Upper lobe of right lung (tissue), 1 donor: ENCODE measurements at regions not wholly inside any gene's neighbourhood (a gene's known extent, or its start where the extent isn't known, plus 50 kb on each side); places are given as distances from the start of the nearest gene placed in this dataset.
A peak's percentile ranks its signal among the peaks of the same experiment; 100 is the strongest.

Experiments used
- ATAC-seq: fragments of 200-7000 bp; cut with Tn5 transposase; one replicate; pipeline ENCODE4 v1.9.1; 2020; ENCODE audit warnings: mild to moderate bottlenecking, moderate library complexity
- DNase-seq: peaks from one replicate; pipeline ENCODE4 v3.0.0-alpha.2; 2020
- H3K27ac ChIP-seq: fragments of 200-600 bp; one replicate; pipeline ENCODE4 v1.8.0; 2022
- H3K27me3 ChIP-seq: fragments of 200-600 bp; one replicate; pipeline ENCODE4 v1.8.0; 2022; ENCODE audit warnings: mild to moderate bottlenecking
- H3K36me3 ChIP-seq: fragments of 200-600 bp; one replicate; pipeline ENCODE4 v1.8.0; 2022
- H3K4me1 ChIP-seq: fragments of 200-600 bp; one replicate; pipeline ENCODE4 v1.8.0; 2022
- H3K4me3 ChIP-seq: fragments of 200-600 bp; one replicate; pipeline ENCODE4 v1.8.0; 2022; ENCODE audit warnings: mild to moderate bottlenecking
- H3K9me3 ChIP-seq: fragments of 200-600 bp; one replicate; pipeline ENCODE4 v1.8.0; 2022
- intact Hi-C: fragments of 100-400 bp; cut with DNase I; formaldehyde crosslinking; loops from one replicate; pipeline ENCODE4 v1.11.0; 2022
- TF ChIP-seq, protein P1 (sequence below): fragments of 200-600 bp; IDR thresholded peaks from one replicate; pipeline ENCODE4 v1.8.0; 2022; ENCODE audit warnings: antibody characterized with exemption
- donor health status: DM: no; HTN: yes; CAD: no; lungs with severe emphysema.

DNA sequence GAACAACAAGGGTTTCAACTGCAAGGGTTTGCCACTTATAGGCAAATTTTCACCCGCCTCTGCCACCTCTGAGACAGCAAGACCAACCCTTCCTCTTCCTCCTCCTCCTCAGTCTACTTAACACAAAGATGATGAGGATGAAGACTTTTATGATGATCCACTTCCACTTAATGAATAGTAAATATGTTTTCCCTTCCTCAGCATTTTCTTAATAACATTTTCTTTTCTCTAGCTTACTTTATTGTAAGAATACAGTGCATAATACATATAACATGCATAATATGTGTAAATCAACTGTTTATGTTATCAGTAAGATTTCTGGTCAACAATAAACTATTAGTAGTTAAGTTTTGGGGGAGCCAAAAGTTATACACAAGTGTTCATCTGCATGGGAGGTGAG, 77.4 kb downstream of the KLF15 start:
- TF ChIP-seq, protein P1, sequence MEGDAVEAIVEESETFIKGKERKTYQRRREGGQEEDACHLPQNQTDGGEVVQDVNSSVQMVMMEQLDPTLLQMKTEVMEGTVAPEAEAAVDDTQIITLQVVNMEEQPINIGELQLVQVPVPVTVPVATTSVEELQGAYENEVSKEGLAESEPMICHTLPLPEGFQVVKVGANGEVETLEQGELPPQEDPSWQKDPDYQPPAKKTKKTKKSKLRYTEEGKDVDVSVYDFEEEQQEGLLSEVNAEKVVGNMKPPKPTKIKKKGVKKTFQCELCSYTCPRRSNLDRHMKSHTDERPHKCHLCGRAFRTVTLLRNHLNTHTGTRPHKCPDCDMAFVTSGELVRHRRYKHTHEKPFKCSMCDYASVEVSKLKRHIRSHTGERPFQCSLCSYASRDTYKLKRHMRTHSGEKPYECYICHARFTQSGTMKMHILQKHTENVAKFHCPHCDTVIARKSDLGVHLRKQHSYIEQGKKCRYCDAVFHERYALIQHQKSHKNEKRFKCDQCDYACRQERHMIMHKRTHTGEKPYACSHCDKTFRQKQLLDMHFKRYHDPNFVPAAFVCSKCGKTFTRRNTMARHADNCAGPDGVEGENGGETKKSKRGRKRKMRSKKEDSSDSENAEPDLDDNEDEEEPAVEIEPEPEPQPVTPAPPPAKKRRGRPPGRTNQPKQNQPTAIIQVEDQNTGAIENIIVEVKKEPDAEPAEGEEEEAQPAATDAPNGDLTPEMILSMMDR, result no peak
- ATAC-seq, result no peak

DNA sequence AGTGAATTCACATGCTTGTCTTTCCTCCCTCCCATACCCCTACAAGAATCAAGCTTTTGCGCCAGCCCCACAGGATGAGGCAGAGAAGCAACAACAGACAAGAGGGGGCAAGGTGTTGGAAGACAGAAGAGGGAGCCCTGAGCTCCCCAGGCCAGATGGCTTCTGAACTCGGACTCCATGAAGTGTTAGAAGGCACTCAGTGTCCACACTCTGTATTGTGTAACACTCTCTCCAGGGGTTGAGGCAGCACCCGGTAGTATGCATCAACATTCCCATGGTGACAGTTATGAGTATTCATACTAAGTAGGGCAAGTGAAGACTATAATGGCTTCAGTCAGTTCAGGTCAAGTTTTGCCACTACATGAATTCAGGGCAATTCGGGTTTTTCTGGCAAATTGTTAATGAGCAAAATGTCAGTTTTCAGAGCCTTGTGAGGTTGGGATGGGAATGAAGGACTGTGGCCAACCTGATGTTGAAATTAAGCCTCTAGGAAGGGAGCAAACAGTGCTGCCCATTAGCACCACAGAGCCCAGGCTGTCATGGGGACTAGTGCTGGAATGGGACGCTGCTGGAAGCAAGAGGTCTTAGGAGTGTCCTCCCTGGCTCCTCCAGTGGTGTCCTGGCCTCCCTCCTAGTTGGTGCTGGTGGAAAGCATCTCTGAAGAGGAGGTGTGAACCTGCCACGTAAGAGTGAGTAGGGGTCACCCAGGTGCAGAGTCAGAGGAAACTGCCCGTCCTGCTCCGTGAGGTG, 79.4 kb downstream of the KLF15 start:
- Histone ChIP-seq H3K27me3 (no peaks in the 10 kb centered on the region), H3K9me3 (no peaks in the 10 kb centered on the region), H3K36me3 (no peaks in the 10 kb centered on the region), H3K4me3 (no peak overlapping the region), H3K27ac (no peak overlapping the region), H3K4me1 (peaks cover 17% of the 10 kb centered on the region)
- intact Hi-C loops, result no loop called here
- ATAC-seq, result peak; percentile 75
- DNase-seq, result no peak
- TF ChIP-seq, protein P1, result no peak

More for the DNA sequence above, 77.4 kb downstream of the KLF15 start:
- intact Hi-C loops, result no loop called here
- Histone ChIP-seq H3K27ac (no peak overlapping the region), H3K36me3 (no peaks in the 10 kb centered on the region), H3K4me3 (no peak overlapping the region), H3K27me3 (no peaks in the 10 kb centered on the region), H3K4me1 (peaks cover 9% of the 10 kb centered on the region), H3K9me3 (no peaks in the 10 kb centered on the region)
- DNase-seq, result no peak

DNA sequence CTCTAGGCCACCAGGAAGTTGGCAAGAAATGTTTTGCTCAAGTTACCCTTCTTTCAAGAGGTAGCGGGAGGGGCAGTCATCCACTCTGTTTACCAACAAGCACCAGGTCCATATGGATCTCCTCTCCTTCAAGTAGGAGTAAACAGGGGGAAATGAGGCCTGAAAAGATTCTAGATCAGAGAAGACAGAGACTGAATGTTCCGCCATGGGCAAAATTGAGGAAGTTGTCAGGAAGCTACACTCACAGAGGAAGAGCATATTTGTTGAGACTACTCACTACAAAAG, 81.6 kb downstream of the KLF15 start:
- intact Hi-C loops, result no loop called here
- no peaks in the 10 kb centered on the region for H3K27me3 ChIP-seq
- H3K9me3 ChIP-seq, result no peaks in the 10 kb centered on the region
- no peak overlapping the region for H3K4me3 ChIP-seq
- no peaks in the 10 kb centered on the region for H3K36me3 ChIP-seq
- H3K27ac ChIP-seq, result peak overlapping the region; percentile 69
- no peak for DNase-seq
- TF ChIP-seq, protein P1, result no peak
- ATAC-seq, result peak; percentile 38
- peaks cover 24% of the 10 kb centered on the region for H3K4me1 ChIP-seq

DNA sequence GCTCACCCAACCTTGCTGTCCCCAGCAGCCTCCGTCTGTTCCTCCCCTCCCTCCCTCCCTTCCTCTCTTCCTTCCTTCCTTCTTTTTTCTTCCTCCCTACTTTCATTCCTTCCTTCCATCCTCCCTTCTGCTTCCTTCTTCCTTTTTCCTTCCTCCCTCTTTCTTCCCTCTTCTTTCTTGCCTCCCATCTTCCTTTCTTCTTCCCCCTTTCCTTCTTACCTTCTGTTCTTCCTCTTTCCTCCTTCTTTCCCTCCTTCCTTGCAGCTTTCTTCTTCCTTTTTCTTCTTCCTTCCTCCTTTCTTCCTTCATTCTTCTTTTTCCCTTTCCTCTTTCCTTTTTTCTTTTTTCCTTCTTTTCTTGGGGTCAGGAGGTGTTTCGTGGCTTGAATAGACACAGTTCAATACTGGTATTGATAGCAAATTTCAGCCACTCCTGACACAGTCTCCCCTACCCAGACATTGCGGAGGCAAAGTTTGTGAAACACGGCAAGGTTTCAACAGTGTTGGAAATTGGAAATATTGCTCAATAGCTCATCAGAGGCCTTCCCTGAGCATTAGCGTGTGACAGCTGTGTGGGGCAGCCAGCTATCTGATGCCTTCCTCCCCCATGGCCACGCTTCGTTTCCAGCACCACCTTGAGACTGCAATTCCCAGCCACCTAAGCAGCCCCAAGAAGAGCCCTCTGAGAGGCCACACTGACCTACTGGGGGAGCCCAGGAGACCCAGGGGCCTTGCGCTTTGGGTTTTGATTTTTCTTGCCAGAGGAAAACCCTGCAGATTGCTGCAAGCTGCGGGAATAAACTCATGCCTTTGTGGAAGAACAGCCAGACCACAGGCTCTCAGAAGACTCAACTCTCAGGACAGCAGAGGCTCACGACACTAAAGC, 82.2 kb downstream of the KLF15 start:
- peak overlapping the region; percentile 69 for H3K27ac ChIP-seq
- no peak for DNase-seq
- peak overlapping the region; percentile 25 for H3K4me3 ChIP-seq

DNA sequence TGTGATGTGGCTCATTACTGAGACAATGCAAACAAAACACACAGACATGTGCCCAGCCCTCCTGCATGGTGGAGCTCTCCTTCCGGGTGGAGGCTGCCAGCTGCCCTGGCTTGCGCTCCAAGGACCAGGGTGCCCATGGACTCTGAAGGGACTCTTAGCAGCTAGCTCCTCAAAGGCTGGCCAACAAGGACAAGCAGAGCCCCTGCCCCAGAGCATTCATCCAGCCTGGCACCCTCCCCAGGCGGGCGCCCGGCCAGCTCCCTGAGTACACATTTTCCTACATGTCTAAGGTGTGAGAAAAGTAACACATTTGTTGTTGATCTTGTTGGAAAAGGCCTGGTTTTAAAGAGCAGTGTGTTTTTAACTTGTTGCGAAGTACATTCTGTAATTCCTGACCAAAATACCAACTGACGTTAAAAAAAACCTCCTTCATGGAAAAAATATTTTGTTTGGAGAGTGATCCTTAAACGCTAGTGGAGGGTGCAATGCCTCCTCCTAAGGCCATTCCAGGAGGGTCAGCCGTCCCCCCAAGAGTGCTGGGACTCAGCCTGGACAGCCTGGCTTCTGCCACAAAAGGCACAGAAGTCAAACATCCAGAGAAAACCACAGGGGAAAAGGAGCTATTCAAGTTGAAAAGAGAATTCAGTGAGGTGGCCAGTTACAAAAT, 86.9 kb downstream of the KLF15 start:
- H3K4me1 ChIP-seq, result peaks cover 54% of the 10 kb centered on the region
- no peaks in the 10 kb centered on the region for H3K27me3 ChIP-seq
- TF ChIP-seq, protein P1, result no peak
- H3K4me3 ChIP-seq, result no peak overlapping the region
- H3K36me3 ChIP-seq, result no peaks in the 10 kb centered on the region
- H3K9me3 ChIP-seq, result no peaks in the 10 kb centered on the region
- intact Hi-C loops, result no loop called here
- peak; percentile 71 for ATAC-seq
- peak; percentile 93 for DNase-seq
- peak overlapping the region; percentile 90 for H3K27ac ChIP-seq

More for the DNA sequence above, 82.2 kb downstream of the KLF15 start:
- TF ChIP-seq, protein P1, result no peak
- ATAC-seq, result peak; percentile 44
- H3K27me3 ChIP-seq, result no peaks in the 10 kb centered on the region
- H3K4me1 ChIP-seq, result peaks cover 29% of the 10 kb centered on the region
- no peaks in the 10 kb centered on the region for H3K9me3 ChIP-seq
- intact Hi-C loops, result no loop called here
- no peaks in the 10 kb centered on the region for H3K36me3 ChIP-seq
